Right lobe of liver (tissue), 4 donors: ENCODE measurements at regions not wholly inside any gene's neighbourhood (a gene's known extent, or its start where the extent isn't known, plus 50 kb on each side); places are given as distances from the start of the nearest gene placed in this dataset.

Experiments
- CTCF ChIP-seq, 4 donors: fragments of 200-600 bp in 3 of 4; fragments of 450-650 bp in 1 of 4; IDR thresholded peaks; one replicate each; pipeline versions ENCODE4 v1.5.1 to v1.8.0; 2016 to 2022; ENCODE audit warnings: antibody characterized with exemption in 4 of 4, mild to moderate bottlenecking in 2 of 4
- POLR2A ChIP-seq: fragments of 450-650 bp; IDR thresholded peaks from one replicate; pipeline ENCODE4 v1.6.1; 2017; ENCODE audit warnings: antibody characterized with exemption, mild to moderate bottlenecking
- donor health status: DM: no; HTN: no; CAD: no.
- donor health status: DM: no; HTN: no; CAD: no.
- donor health status: DM: no; HTN: yes; CAD: no.

GRCh38 chr3:137692803-137693431, 71.2 kb upstream of the SOX14 start:
- TF ChIP-seq CTCF (IDR thresholded peaks at IDR 0.05) (peak; percentile 42 to 78 (median 59)), POLR2A (no peak)
